Thyroid gland (tissue), 4 donors: ENCODE measurements at regions not wholly inside any gene's neighbourhood (a gene's known extent, or its start where the extent isn't known, plus 50 kb on each side); places are given as distances from the start of the nearest gene placed in this dataset.

ENCODE experiments used
- POLR2A ChIP-seq, 2 donors: fragments of 450-650 bp; IDR thresholded peaks; one replicate each; pipeline ENCODE4 v1.6.1; 2017; ENCODE audit warnings: antibody characterized with exemption in 2 of 2, mild to moderate bottlenecking in 2 of 2, moderate library complexity in 1 of 2
- TF ChIP-seq, protein P1 (sequence below), 6 experiments: fragments of 200-600 bp in 3 of 6; fragments of 450-650 bp in 3 of 6; sonication (generic) in 3 of 6; IDR thresholded peaks; one replicate each; pipeline ENCODE4 v1.5.1; 2016 to 2019; ENCODE audit warnings: antibody characterized with exemption in 6 of 6, mild to moderate bottlenecking in 2 of 6, inconsistent platforms in 1 of 6, moderate library complexity in 1 of 6

GRCh38 chr6:67683960-67684359, 951.1 kb upstream of the ADGRB3 start:
- TF ChIP-seq, protein P1, sequence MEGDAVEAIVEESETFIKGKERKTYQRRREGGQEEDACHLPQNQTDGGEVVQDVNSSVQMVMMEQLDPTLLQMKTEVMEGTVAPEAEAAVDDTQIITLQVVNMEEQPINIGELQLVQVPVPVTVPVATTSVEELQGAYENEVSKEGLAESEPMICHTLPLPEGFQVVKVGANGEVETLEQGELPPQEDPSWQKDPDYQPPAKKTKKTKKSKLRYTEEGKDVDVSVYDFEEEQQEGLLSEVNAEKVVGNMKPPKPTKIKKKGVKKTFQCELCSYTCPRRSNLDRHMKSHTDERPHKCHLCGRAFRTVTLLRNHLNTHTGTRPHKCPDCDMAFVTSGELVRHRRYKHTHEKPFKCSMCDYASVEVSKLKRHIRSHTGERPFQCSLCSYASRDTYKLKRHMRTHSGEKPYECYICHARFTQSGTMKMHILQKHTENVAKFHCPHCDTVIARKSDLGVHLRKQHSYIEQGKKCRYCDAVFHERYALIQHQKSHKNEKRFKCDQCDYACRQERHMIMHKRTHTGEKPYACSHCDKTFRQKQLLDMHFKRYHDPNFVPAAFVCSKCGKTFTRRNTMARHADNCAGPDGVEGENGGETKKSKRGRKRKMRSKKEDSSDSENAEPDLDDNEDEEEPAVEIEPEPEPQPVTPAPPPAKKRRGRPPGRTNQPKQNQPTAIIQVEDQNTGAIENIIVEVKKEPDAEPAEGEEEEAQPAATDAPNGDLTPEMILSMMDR (IDR thresholded peaks at IDR 0.05), result no peak
- no peak for TF ChIP-seq POLR2A (IDR thresholded peaks at IDR 0.05)
